ENCODE measurements at regions not wholly inside any gene's neighbourhood (a gene's known extent, or its start where the extent isn't known, plus 50 kb on each side); places are given as distances from the start of the nearest gene placed in this dataset.
A peak's percentile ranks its signal among the peaks of the same experiment; 100 is the strongest.

- DNase-seq (ENCODE audit: low spot score), result no peak
These were observed 405.4 kb downstream of the ANKRD50 start for GRCh38 chr4:124307143-124307542.

GRCh38 chr4:124318292-124318691, 394.2 kb downstream of the ANKRD50 start:
- no peak for DNase-seq (ENCODE audit: low spot score)

- no peak for DNase-seq (ENCODE audit: low spot score)
These were observed 391.2 kb downstream of the ANKRD50 start for GRCh38 chr4:124321364-124321763.

GRCh38 chr4:124322234-124323065, 390.1 kb downstream of the ANKRD50 start:
- peak; percentile 63 for DNase-seq (ENCODE audit: low spot score)

- DNase-seq (ENCODE audit: low spot score), result no peak
These were observed 386.8 kb downstream of the ANKRD50 start for GRCh38 chr4:124325690-124326089.

- DNase-seq (ENCODE audit: low spot score), result no peak
These were observed 383.4 kb downstream of the ANKRD50 start for GRCh38 chr4:124329134-124329533.

GRCh38 chr4:124330045-124330444, 382.5 kb downstream of the ANKRD50 start:
- no peak for DNase-seq (ENCODE audit: low spot score)

- DNase-seq (ENCODE audit: low spot score), result no peak
These were observed 380.8 kb downstream of the ANKRD50 start for GRCh38 chr4:124331781-124332180.

- no peak for DNase-seq (ENCODE audit: low spot score)
These were observed 379.1 kb downstream of the ANKRD50 start for GRCh38 chr4:124333466-124333865.

GRCh38 chr4:124334119-124334518, 378.4 kb downstream of the ANKRD50 start:
- DNase-seq (ENCODE audit: low spot score), result peak; percentile 80

GRCh38 chr4:124337874-124338273, 374.7 kb downstream of the ANKRD50 start:
- DNase-seq (ENCODE audit: low spot score), result no peak

GRCh38 chr4:124343661-124344171, 368.8 kb downstream of the ANKRD50 start:
- DNase-seq (ENCODE audit: low spot score), result no peak

GRCh38 chr4:124372916-124373315, 339.6 kb downstream of the ANKRD50 start:
- DNase-seq (ENCODE audit: low spot score), result no peak

GRCh38 chr4:124386163-124386562, 326.4 kb downstream of the ANKRD50 start:
- DNase-seq (ENCODE audit: low spot score), result peak; percentile 6

GRCh38 chr4:124386648-124387047, 325.9 kb downstream of the ANKRD50 start:
- no peak for DNase-seq (ENCODE audit: low spot score)

- DNase-seq (ENCODE audit: low spot score), result peak; percentile 9
These were observed 322.9 kb downstream of the ANKRD50 start for GRCh38 chr4:124389591-124389990.

- DNase-seq (ENCODE audit: low spot score), result no peak
These were observed 321.7 kb downstream of the ANKRD50 start for GRCh38 chr4:124390861-124391260.

GRCh38 chr4:124396333-124396732, 316.2 kb downstream of the ANKRD50 start:
- no peak for DNase-seq (ENCODE audit: low spot score)

GRCh38 chr4:124401606-124402005, 310.9 kb downstream of the ANKRD50 start:
- no peak for DNase-seq (ENCODE audit: low spot score)

- DNase-seq (ENCODE audit: low spot score), result no peak
These were observed 303.5 kb downstream of the ANKRD50 start for GRCh38 chr4:124409044-124409443.

- no peak for DNase-seq (ENCODE audit: low spot score)
These were observed 298.1 kb downstream of the ANKRD50 start for GRCh38 chr4:124414276-124415040.

- peak; percentile 70 for DNase-seq (ENCODE audit: low spot score)
These were observed 297.4 kb downstream of the ANKRD50 start for GRCh38 chr4:124415146-124415545.

GRCh38 chr4:124417371-124417770, 295.2 kb downstream of the ANKRD50 start:
- no peak for DNase-seq (ENCODE audit: low spot score)

Measured in umbilical cord (tissue), 1 donor.